ENCODE measurements at regions not wholly inside any gene's neighbourhood (a gene's known extent, or its start where the extent isn't known, plus 50 kb on each side); places are given as distances from the start of the nearest gene placed in this dataset.

- Histone ChIP-seq H3K27me3 (no peaks in the 10 kb centered on the region), H3K36me3 (no peaks in the 10 kb centered on the region), H3K4me3 (no peak overlapping the region), H3K27ac (no peak overlapping the region), H3K4me1 (no peaks in the 10 kb centered on the region), H3K9me3 (no peaks in the 10 kb centered on the region)
- in situ Hi-C loops (cut with MboI; ENCODE audit: low sequenced_read_pairs in 4 of 4) = no loop called here
- ATAC-seq (no peak), DNase-seq (no peak)
- intact Hi-C loops (cut with DNase I; ENCODE audit: low total_unique reads) = no loop called here
- TF ChIP-seq POLR2A (IDR thresholded peaks at IDR 0.05) (no peak), CTCF (IDR thresholded peaks at IDR 0.05 in 4 of 5, conservative IDR thresholded peaks at IDR 0.05 in 1 of 5) (no peak)
Measured at GRCh38 chr2:67717692-67718091, 320.6 kb downstream of the ETAA1 start.

- H3K27me3 ChIP-seq = no peaks in the 10 kb centered on the region
- H3K4me1 ChIP-seq = no peaks in the 10 kb centered on the region
- no peak for TF ChIP-seq POLR2A (IDR thresholded peaks at IDR 0.05)
- no peak for TF ChIP-seq CTCF (IDR thresholded peaks at IDR 0.05 in 4 of 5, conservative IDR thresholded peaks at IDR 0.05 in 1 of 5)
- H3K36me3 ChIP-seq = no peaks in the 10 kb centered on the region
- intact Hi-C loops (cut with DNase I; ENCODE audit: low total_unique reads) = no loop called here
- no peak for DNase-seq
- H3K4me3 ChIP-seq = no peak overlapping the region
- H3K9me3 ChIP-seq = no peaks in the 10 kb centered on the region
- no peak overlapping the region for H3K27ac ChIP-seq
- in situ Hi-C loops (cut with MboI; ENCODE audit: low sequenced_read_pairs in 4 of 4) = no loop called here
- no peak for ATAC-seq
Measured at GRCh38 chr2:67719351-67719750, 322.2 kb downstream of the ETAA1 start.

GRCh38 chr2:67721516-67721915 is 324.4 kb downstream of the ETAA1 start:
- in situ Hi-C loops (cut with MboI; ENCODE audit: low sequenced_read_pairs in 4 of 4) (no loop called here), intact Hi-C loops (cut with DNase I; ENCODE audit: low total_unique reads) (no loop called here)
- ATAC-seq = no peak
- Histone ChIP-seq H3K4me1 (no peaks in the 10 kb centered on the region), H3K27ac (no peak overlapping the region), H3K36me3 (no peaks in the 10 kb centered on the region), H3K27me3 (no peaks in the 10 kb centered on the region), H3K9me3 (no peaks in the 10 kb centered on the region), H3K4me3 (no peak overlapping the region)
- no peak for DNase-seq
- no peak for TF ChIP-seq POLR2A (IDR thresholded peaks at IDR 0.05)
- TF ChIP-seq CTCF (IDR thresholded peaks at IDR 0.05 in 4 of 5, conservative IDR thresholded peaks at IDR 0.05 in 1 of 5) = no peak

GRCh38 chr2:67724261-67724660 is 327.1 kb downstream of the ETAA1 start:
- ATAC-seq (no peak), DNase-seq (no peak)
- in situ Hi-C loops (cut with MboI; ENCODE audit: low sequenced_read_pairs in 4 of 4) = no loop called here
- Histone ChIP-seq H3K9me3 (no peaks in the 10 kb centered on the region), H3K36me3 (no peaks in the 10 kb centered on the region), H3K27ac (no peak overlapping the region), H3K4me3 (no peak overlapping the region), H3K4me1 (no peaks in the 10 kb centered on the region), H3K27me3 (no peaks in the 10 kb centered on the region)
- TF ChIP-seq CTCF (IDR thresholded peaks at IDR 0.05 in 4 of 5, conservative IDR thresholded peaks at IDR 0.05 in 1 of 5) = no peak
- intact Hi-C loops (cut with DNase I; ENCODE audit: low total_unique reads) = no loop called here

- H3K27ac ChIP-seq = no peak overlapping the region
- in situ Hi-C loops (cut with MboI; ENCODE audit: low sequenced_read_pairs in 4 of 4) (no loop called here), intact Hi-C loops (cut with DNase I; ENCODE audit: low total_unique reads) (no loop called here)
- no peaks in the 10 kb centered on the region for H3K4me1 ChIP-seq
- H3K9me3 ChIP-seq = no peaks in the 10 kb centered on the region
- no peak overlapping the region for H3K4me3 ChIP-seq
- no peaks in the 10 kb centered on the region for H3K27me3 ChIP-seq
- H3K36me3 ChIP-seq = no peaks in the 10 kb centered on the region
- TF ChIP-seq CTCF (IDR thresholded peaks at IDR 0.05 in 4 of 5, conservative IDR thresholded peaks at IDR 0.05 in 1 of 5) (no peak), POLR2A (IDR thresholded peaks at IDR 0.05) (no peak)
- no peak for DNase-seq
- no peak for ATAC-seq
Measured at GRCh38 chr2:67725731-67726130, 328.6 kb downstream of the ETAA1 start.

Measured in gastrocnemius medialis (tissue), 4 donors.